ENCODE measurements at regions not wholly inside any gene's neighbourhood (a gene's known extent, or its start where the extent isn't known, plus 50 kb on each side); places are given as distances from the start of the nearest gene placed in this dataset.

GRCh38 chr12:91990525-91990924 lies 155.1 kb downstream of the BTG1 start:
- TF ChIP-seq CTCF (IDR thresholded peaks at IDR 0.05): no peak
- TF ChIP-seq POLR2AphosphoS5 (IDR thresholded peaks at IDR 0.05; ENCODE audit: low read depth, low read length): no peak
- no peak for TF ChIP-seq REST (IDR thresholded peaks at IDR 0.05; ENCODE audit: insufficient read depth in 1 of 2, low read depth in 2 of 2, low read length in 1 of 2)
- TF ChIP-seq SIN3A (IDR thresholded peaks at IDR 0.05; ENCODE audit: borderline replicate concordance, insufficient read depth, low read depth, low read length): no peak
